SU-DHL-6 (cell line): ENCODE measurements at regions not wholly inside any gene's neighbourhood (a gene's known extent, or its start where the extent isn't known, plus 50 kb on each side); places are given as distances from the start of the nearest gene placed in this dataset.

ENCODE experiments used
- CTCF ChIP-seq: fragments of 200-600 bp; sonication (generic); IDR thresholded peaks from one replicate; pipeline ENCODE4 v1.5.1; 2017; ENCODE audit warnings: antibody characterized with exemption, mild to moderate bottlenecking, low read length, moderate library complexity; ENCODE audit not compliant: insufficient read depth, poor library complexity, severe bottlenecking
- EZH2phosphoT487 ChIP-seq: fragments of 200-600 bp; sonication (generic), shearing (Covaris generic); conservative IDR thresholded peaks from 2 replicates; pipeline ENCODE4 v1.6.1; 2018; ENCODE audit warnings: mild to moderate bottlenecking, antibody characterized with exemption, low read length, moderate library complexity, mixed read lengths

DNA sequence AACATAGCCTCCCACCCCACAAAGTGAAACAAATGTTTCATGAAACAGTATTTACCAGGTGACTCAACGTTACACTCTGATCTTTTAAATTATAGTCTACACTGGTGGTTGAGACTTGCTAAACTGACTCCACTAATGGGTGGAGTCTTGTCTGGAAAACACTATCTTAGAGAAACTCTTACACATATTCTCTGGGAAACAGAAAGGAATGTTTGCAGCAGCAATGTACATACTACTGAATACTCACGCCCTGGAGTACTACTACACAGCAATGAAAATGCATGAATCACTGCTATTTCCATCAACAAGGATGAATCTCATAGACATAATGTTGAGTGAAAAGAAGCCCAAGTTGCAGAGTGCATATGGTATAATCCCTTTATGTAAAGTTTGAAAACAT is 208.5 kb upstream of the IGFBP7 start:
- TF ChIP-seq CTCF (no peak), EZH2phosphoT487 (no peak)
